NOMO-1 treated with DMSO at 0.1 percent for 48 hours (cell line): ENCODE measurements at regions not wholly inside any gene's neighbourhood (a gene's known extent, or its start where the extent isn't known, plus 50 kb on each side); places are given as distances from the start of the nearest gene placed in this dataset.

ENCODE experiments used
- DNase-seq: peaks from one replicate; lab custom pipeline; 2025; ENCODE audit not compliant: unreplicated experiment; lab: John Stamatoyannopoulos, UW

- no peak for DNase-seq
Observed at GRCh38 chr2:228864131-228864530, 407.0 kb downstream of the PID1 start.

- DNase-seq, result no peak
Observed at GRCh38 chr2:228860601-228861285, 410.3 kb downstream of the PID1 start.

DNA sequence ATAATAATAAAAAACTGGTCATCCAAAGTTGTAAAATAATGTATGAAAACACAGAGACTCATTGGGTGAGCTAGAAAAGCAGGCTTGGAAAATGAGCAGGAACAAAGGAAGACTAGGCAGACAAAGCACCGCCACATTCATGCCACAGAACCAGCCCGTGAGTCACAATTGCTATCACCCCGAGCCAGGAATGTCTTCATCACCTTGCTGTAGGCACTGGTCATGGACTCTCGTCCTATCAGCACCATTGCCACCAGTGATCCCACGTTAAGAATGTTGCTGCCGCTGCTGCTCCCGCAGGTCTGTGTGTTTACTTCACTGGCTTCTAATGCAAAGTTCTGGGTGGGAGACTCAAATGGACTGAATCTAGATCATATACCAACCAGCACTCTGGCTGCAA, 417.9 kb downstream of the PID1 start:
- no peak for DNase-seq

DNA sequence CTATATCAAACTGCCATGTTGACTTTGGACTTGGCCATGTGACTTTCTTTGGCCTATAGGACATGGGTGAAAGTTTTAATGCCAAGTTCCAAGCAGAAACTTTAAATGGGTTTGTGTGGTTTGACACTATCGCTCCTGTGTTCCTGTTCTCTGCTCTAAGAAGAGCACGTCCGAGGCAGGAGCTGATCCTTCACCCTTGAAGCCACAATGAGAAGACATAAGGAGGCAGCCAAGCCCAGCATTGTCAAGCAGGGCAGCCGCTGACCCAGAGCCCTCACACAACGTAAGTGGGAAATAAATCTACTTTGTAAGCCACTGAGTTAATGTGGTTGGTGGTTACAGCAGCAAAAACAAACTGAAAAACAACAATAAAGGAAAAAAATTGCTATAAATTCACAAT, 422.4 kb downstream of the PID1 start:
- no peak for DNase-seq

- DNase-seq, result no peak
Observed at GRCh38 chr2:228847684-228848083, 423.4 kb downstream of the PID1 start.

DNA sequence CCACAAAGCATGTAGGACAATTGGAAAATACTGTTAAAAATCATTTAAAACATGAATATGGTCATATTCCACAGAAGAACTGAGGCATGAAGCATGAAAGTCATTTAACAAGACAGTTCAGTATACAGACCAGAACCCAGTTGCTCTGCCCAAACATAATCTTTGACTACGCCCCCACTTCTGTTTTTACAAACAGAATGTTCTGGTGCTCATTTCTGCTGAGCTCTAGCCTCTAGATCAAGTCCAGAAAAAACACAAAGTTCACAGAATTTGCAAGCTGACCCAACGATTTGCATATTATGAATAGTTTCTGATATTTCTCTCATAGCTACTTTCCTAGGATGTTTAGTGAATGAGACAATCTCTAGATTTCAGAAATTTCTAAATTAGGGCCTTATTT, 424.9 kb downstream of the PID1 start:
- DNase-seq, result no peak

DNA sequence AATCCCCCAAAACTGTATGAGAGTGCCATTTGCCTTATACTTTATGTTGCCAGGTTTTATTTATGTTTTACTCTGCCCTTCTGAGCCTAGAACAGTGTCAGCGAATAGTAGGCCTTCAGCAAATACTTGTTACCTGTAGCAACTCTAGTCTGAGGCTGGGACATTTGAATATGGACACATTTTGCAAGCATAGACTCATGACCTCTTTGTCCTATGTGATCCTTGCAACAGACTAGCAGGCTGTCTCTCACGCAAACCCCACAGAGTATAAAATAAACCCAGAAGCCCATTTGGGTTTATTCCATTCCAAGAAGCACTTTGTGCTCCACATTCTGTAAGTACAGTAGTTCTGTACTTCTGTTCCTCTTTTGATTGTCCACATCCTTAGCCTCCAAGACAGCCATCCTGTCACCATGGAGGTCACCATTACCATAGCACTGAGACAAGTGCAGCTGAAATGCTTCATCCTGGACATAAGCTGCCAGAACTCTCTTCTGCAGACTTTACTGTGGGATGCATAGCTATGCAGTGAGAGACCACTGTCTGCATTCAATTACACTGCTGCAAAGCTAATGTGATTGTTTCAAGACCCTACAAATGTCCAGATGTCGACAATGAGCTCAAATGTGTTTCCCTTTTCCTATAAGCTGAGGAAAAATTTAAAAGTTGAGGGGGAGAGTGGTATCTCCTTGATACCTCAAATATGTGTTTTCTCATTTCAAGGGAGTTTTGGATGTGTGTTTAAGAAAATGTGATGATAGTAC, 425.7 kb downstream of the PID1 start:
- DNase-seq, result no peak

- DNase-seq, result no peak
Observed at GRCh38 chr2:228841877-228842276, 429.2 kb downstream of the PID1 start.

DNA sequence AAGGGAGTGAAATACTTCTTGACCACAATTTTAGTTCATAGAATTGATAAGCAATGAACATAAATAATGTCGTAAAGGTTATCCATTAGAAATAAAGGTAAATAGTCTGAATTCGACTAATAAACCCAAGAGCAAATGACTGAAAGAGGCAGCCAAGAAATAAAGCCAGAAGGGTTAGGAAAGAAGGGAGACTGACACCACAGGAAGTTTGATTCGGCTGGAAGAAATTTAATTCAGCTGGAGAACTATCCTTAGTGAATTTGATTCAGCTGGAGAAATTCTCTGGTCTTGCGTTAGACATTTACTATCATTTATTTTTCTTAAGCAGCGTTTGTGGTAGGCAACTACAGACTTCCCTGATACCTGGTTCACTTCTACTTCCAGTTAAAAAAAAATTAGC, 429.6 kb downstream of the PID1 start:
- DNase-seq, result no peak

DNA sequence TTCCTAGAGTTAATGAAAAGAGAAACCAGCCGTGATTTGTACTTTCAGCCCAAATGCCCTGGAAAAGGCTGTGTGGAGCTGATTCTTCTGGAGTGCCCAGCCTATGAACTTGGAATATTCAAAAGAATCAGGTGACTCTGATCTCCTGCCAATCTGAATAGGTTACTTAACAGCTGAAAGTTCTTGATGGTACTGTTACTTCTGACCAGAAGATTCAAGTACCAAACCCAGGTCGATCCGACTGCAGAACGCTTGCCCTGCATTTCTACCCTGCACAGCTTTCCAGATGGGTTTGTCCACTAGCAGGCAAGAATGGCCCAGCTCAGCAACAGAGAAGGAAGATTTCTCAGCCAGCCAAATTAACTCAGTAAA, 430.4 kb downstream of the PID1 start:
- no peak for DNase-seq

GRCh38 chr2:228840113-228840742, 430.9 kb downstream of the PID1 start:
- DNase-seq, result no peak

DNA sequence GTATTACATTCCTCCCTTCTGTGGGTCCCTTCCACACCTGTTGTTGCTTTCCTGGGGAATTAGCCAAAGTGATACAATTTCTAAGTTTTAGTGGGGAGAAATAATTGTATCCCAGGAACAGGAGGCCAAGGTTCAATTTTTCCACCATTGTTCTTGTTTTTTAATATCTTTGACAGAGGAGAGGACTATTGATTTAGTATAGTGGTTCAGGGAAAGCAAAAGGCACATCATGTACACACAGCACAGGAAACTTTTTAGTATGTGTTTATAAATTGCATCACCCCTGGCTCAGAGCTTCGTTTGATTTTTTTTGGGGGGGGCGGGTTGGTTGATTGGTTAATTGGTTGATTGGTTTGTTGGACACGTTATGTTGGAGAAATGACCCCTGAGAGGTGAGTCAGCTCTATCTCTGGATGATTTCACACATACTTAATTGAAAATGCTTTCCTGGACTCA, 431.6 kb downstream of the PID1 start:
- DNase-seq, result no peak

- DNase-seq, result no peak
Observed at GRCh38 chr2:228838819-228839218, 432.3 kb downstream of the PID1 start.

DNA sequence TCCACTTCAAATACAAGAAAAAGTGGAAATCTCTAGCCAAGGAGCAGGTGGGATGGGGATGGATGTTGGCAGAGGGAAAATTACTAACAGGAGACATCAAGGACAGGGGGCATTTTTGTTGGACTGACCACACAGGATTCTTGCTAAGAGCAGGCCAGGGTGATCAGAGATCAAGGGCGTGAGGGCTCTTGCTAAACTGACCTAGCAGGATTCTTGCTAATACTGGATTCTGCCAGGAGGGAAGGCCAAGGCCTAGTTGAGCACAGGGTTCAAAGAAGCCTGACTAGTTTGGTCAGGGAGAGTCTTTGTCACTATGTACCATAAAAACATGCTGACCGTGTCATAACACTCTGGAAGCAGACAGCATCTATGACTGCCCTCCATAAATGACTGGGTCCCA, 442.7 kb downstream of the PID1 start:
- no peak for DNase-seq

DNA sequence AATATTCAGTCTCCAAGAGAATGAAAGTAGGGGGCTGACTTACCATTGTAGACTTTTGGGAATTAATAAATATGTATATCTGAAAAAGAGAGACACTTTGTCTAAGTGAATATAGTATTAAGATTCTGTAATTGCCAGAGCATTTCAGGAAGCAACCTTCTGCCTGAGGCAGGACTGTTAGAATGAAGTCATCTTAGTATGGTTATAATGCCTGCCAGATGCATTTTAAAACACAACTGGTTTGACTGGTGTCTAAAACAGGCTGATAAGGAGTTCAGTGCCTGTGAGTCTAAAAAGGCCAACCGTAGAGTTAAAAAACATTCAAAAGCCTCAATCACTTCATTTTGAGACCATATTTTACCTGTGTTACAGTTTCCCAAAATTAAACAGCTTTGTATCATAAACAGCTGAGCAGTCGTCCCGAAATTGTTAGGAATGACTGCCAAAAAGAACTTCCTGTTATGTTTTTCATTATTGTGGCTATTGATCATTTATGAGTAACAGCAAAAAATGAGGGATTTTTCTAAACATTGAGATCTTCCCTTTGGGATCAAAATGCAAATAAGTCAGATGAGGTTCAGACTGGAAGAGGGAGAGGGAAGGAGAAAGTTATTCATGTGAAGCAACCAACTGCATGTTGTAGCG, 443.9 kb downstream of the PID1 start:
- no peak for DNase-seq

GRCh38 chr2:228819701-228820100, 451.4 kb downstream of the PID1 start:
- no peak for DNase-seq

DNA sequence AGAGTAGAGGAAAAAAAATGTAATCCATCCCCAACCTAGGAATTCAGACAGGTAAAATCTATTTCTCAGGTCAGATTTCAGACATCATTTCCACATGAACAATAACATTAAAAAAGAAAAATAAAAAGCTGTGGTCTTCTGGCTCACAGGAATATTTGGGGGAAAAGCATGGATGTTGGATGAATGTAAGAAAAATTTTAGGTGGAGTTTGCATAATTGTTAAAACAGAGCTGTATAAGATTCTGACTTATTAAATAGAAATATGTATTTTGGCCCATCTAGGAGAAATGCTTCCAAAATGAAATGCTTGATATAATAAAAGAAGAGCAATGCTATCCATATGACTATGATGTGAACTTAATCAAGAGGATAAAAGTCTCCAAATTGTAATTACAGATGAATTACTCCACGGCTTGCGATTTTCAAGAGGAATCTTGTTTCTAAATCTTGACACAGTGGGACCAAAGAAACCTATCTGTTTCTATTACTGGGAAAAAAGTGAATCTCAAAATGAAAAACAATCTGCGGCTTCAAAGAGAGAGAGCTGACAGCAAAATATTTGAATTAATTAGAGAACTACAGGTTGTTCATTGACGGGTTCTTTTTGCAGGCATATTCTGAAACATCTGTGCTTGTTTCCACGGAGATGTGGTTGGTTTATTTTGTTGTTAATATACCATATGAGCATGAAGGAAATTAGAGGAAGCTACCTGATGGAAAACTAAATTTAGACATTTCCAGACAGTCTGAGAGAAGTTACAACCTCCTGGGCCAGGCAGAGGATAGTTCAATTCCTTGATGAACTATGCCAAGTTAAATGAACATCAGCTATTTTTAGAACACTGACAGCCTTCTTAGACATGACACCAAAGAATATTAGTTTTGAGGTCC, 468.7 kb downstream of the PID1 start:
- DNase-seq, result no peak

- DNase-seq, result no peak
Observed at GRCh38 chr2:228801451-228801850, 469.6 kb downstream of the PID1 start.

DNA sequence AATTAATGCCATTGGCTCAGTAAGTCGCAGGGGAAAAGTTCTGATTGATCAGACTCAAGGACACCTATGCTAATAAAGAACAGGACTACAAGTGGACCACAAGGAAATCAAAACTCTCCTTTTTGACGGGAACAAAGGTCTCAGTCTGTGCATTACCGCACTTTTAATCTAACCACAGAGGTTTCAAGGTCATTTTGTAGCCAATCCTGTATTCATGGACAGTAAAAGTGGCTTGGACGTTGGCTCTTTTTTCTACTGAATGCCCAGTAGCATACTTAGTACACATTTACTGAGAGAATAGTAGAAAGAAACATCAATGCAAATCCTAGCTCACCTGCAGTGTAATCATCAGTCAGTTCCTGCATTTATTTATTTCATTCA, 471.9 kb downstream of the PID1 start:
- DNase-seq, result no peak

DNA sequence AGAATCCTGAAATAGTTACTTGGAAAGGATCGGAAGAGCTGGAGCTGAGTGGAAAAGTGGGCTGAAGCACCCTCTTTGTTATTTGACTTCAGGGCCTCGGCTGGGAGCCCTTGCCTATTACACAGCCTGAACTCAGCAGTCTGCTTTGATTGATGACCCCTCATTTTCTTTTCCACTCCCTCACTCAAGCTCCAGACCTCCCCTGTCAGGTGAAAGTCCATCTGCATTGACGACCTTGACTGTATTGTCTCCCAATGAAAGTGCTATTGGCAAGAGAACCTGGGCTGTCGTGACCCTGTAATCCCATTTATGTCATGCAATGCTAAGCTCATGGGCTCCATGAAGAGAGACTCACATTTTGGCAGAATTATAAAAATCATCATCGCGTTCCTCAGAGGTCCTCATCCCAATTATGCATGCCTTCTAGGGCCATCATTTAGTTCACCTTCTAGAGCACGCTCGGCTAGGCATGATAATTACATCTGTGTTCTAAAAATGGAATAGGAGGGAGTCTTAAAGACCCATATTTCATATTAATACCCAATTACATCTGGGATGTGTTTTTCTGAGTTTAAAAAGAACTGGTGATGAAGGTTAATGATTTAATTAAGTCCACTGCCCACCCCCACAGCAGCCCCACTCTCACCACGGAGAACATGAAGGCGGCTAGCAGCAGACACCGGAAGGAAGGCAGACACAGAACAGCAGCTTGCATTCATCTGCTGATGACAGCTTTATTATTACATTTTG, 472.5 kb downstream of the PID1 start:
- DNase-seq, result no peak
